ENCODE measurements at regions not wholly inside any gene's neighbourhood (a gene's known extent, or its start where the extent isn't known, plus 50 kb on each side); places are given as distances from the start of the nearest gene placed in this dataset.

DNA sequence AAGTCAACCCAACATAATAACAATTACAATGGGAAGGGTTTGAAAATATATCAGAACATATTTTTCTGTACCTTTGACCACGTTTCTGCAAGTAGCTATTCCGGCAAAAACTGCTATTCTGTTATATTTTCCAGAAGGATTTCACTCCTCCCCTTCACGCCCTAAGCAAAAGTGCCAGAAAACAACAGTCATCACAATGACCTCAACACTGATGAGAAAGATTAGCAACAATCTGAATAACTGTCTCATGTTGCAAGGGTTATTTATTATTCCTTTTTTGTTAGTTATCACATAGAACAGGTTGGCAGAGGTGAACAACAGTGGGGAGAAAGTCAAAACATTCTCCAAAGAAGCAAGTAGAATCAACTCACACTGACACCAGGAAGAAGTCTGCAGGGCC lies 269.4 kb upstream of the ARRDC4 start:
- TF ChIP-seq, protein P1, sequence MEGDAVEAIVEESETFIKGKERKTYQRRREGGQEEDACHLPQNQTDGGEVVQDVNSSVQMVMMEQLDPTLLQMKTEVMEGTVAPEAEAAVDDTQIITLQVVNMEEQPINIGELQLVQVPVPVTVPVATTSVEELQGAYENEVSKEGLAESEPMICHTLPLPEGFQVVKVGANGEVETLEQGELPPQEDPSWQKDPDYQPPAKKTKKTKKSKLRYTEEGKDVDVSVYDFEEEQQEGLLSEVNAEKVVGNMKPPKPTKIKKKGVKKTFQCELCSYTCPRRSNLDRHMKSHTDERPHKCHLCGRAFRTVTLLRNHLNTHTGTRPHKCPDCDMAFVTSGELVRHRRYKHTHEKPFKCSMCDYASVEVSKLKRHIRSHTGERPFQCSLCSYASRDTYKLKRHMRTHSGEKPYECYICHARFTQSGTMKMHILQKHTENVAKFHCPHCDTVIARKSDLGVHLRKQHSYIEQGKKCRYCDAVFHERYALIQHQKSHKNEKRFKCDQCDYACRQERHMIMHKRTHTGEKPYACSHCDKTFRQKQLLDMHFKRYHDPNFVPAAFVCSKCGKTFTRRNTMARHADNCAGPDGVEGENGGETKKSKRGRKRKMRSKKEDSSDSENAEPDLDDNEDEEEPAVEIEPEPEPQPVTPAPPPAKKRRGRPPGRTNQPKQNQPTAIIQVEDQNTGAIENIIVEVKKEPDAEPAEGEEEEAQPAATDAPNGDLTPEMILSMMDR (IDR thresholded peaks at IDR 0.05): no peak
- TF ChIP-seq POLR2A (IDR thresholded peaks at IDR 0.05): no peak

All from thyroid gland (tissue), 4 donors.